GM12878 (cell line): ENCODE measurements at regions not wholly inside any gene's neighbourhood (a gene's known extent, or its start where the extent isn't known, plus 50 kb on each side); places are given as distances from the start of the nearest gene placed in this dataset.

Experiments used
- ATAC-seq: fragments of 200-7000 bp; cut with Tn5 transposase; 3 replicates; pipeline ENCODE4 v1.9.1; 2020; ENCODE audit warnings: mild to moderate bottlenecking, moderate library complexity
- BruUV-seq: library from RNA; stranded (reverse); fragments of 400-500 nt; replicated peaks from 2 replicates; lab custom pipeline; 2021; lab: Mats Ljungman, UMichigan
- CTCF ChIA-PET: fragments of 300-600 bp; sonication (Branson Sonifier 250); formaldehyde crosslinking; extraction: SDS; loops from one replicate; lab custom pipeline; 2021; ENCODE audit warnings: inconsistent platforms; lab: Yijun Ruan, JAX
- POLR2A ChIA-PET: fragments of 350-600 bp; formaldehyde crosslinking; extraction: SDS; loops from one replicate; lab custom pipeline; 2021; ENCODE audit warnings: inconsistent platforms; lab: Charles Lee
- RAD21 ChIA-PET: fragments of 300-600 bp; sonication (Branson Sonifier 250); formaldehyde crosslinking; loops from one replicate; lab custom pipeline; 2023; ENCODE audit warnings: antibody characterized with exemption; ENCODE audit not compliant: unreplicated experiment; lab: Charles Lee
- SMC1A ChIA-PET: fragments of 300-600 bp; sonication (Branson Sonifier 250); formaldehyde crosslinking; loops from one replicate; lab custom pipeline; 2023; ENCODE audit not compliant: unreplicated experiment, uncharacterized antibody; lab: Charles Lee
- DNase-seq: peaks from one replicate; pipeline ENCODE4 v3.0.0-alpha.2; 2011; ENCODE audit warnings: low read depth, low spot score
- FAIRE-seq: peaks from 3 replicates; lab custom pipeline; 2011; peaks lifted over from hg19 to GRCh38; lab: Jason Lieb, UNC
- H2AFZ ChIP-seq: 2 replicates; pipeline ENCODE4 v1.6.0; 2011; ENCODE audit warnings: low read depth, low read length, control low read depth; ENCODE audit not compliant: control insufficient read depth
- H3K27ac ChIP-seq: 2 replicates; pipeline ENCODE4 v1.5.1; 2011; ENCODE audit warnings: control low read depth; ENCODE audit not compliant: control insufficient read depth, insufficient read depth
- H3K27me3 ChIP-seq, 2 experiments: replicated peaks in 1 of 2; 2 replicates each; pipeline versions ENCODE4 v1.6.0 to v1.6.1; 2011; ENCODE audit warnings: low read length in 1 of 2; ENCODE audit not compliant: control insufficient read depth in 2 of 2, insufficient read depth in 2 of 2
- H3K36me3 ChIP-seq, 2 experiments: 2 replicates each; pipeline ENCODE4 v1.5.1; 2011; ENCODE audit warnings: low read length in 1 of 2; ENCODE audit not compliant: control insufficient read depth in 2 of 2, insufficient read depth in 2 of 2
- H3K4me1 ChIP-seq: 2 replicates; pipeline ENCODE4 v1.6.1; 2011; ENCODE audit warnings: mild to moderate bottlenecking, low read length, moderate library complexity, mixed read lengths; ENCODE audit not compliant: control insufficient read depth, insufficient read depth
- H3K4me2 ChIP-seq: 2 replicates; pipeline ENCODE4 v1.6.0; 2011; ENCODE audit warnings: control low read depth; ENCODE audit not compliant: control insufficient read depth, insufficient read depth
- H3K4me3 ChIP-seq: fragments of 200-600 bp; sonication (generic); 2 replicates; pipeline ENCODE4 v1.5.1; 2016
- H3K79me2 ChIP-seq: 2 replicates; pipeline ENCODE4 v1.6.0; 2011; ENCODE audit warnings: low read length; ENCODE audit not compliant: control insufficient read depth, insufficient read depth
- H3K9ac ChIP-seq: 2 replicates; pipeline ENCODE4 v1.8.0; 2011; ENCODE audit warnings: low read length, control low read depth, mixed read lengths; ENCODE audit not compliant: control insufficient read depth, insufficient read depth
- H3K9me3 ChIP-seq: replicated peaks from 3 replicates; pipeline ENCODE4 v1.5.1; 2011; ENCODE audit warnings: mild to moderate bottlenecking, low read length; ENCODE audit not compliant: control insufficient read depth, insufficient read depth
- H4K20me1 ChIP-seq: 2 replicates; pipeline ENCODE4 v1.6.0; 2011; ENCODE audit not compliant: control insufficient read depth, insufficient read depth
- CBX3 ChIP-seq: fragments of 200-600 bp; sonication (generic); IDR thresholded peaks from 2 replicates; pipeline ENCODE4 v1.6.1; 2016; ENCODE audit warnings: low read depth, borderline replicate concordance
- CBX5 ChIP-seq: sonication (generic); IDR thresholded peaks from 2 replicates; pipeline ENCODE4 v1.6.1; 2016; ENCODE audit warnings: low read depth, moderate library complexity, mild to moderate bottlenecking, inconsistent platforms
- CTCF ChIP-seq, 3 experiments: IDR thresholded peaks in 2 of 3; conservative IDR thresholded peaks in 1 of 3; 2 replicates each; pipeline ENCODE4 v1.5.1; 2011; ENCODE audit warnings: low read depth in 3 of 3, low read length in 3 of 3, mild to moderate bottlenecking in 3 of 3, control low read depth in 2 of 3, moderate library complexity in 2 of 3, inconsistent platforms in 1 of 3, mixed read lengths in 1 of 3; ENCODE audit not compliant: control insufficient read depth in 2 of 3, insufficient read depth in 1 of 3; ENCODE audit errors: extremely low read depth in 1 of 3
- EED ChIP-seq: sonication (generic); IDR thresholded peaks from 2 replicates; pipeline ENCODE4 v1.6.1; 2016; ENCODE audit warnings: antibody characterized with exemption, low read depth
- KLF5 ChIP-seq: fragments of 450-650 bp; IDR thresholded peaks from 2 replicates; pipeline ENCODE4 v1.6.1; 2014; ENCODE audit warnings: mild to moderate bottlenecking; ENCODE audit not compliant: partially characterized antibody
- MEF2A ChIP-seq: IDR thresholded peaks from 2 replicates; pipeline ENCODE4 v1.6.1; 2011; ENCODE audit warnings: low read depth, mild to moderate bottlenecking, low read length, moderate library complexity; ENCODE audit not compliant: insufficient read depth
- NKRF ChIP-seq: fragments of 450-650 bp; conservative IDR thresholded peaks from 2 replicates; pipeline ENCODE4 v1.6.1; 2017; ENCODE audit warnings: mild to moderate bottlenecking, moderate library complexity
- NR2C1 ChIP-seq: fragments of 450-650 bp; IDR thresholded peaks from 2 replicates; pipeline ENCODE4 v1.6.1; 2017; ENCODE audit warnings: antibody characterized with exemption, mild to moderate bottlenecking, moderate library complexity
- NRF1 ChIP-seq: conservative IDR thresholded peaks from 2 replicates; pipeline ENCODE4 v1.6.1; 2011; ENCODE audit warnings: mild to moderate bottlenecking, low read depth, low read length, improper control_type of control experiment
- PBX3 ChIP-seq: IDR thresholded peaks from 2 replicates; pipeline ENCODE4 v1.6.1; 2011; ENCODE audit warnings: mild to moderate bottlenecking, low read depth, low read length, moderate library complexity; ENCODE audit not compliant: insufficient replicate concordance
- POU2F2 ChIP-seq: IDR thresholded peaks from 3 replicates; pipeline ENCODE4 v1.6.1; 2011; ENCODE audit warnings: low read depth, mild to moderate bottlenecking, low read length, borderline replicate concordance
- RB1 ChIP-seq: fragments of 450-650 bp; formaldehyde crosslinking; IDR thresholded peaks from 2 replicates; pipeline ENCODE4 v1.6.1; 2017; ENCODE audit warnings: mild to moderate bottlenecking, borderline replicate concordance
- SIX5 ChIP-seq: IDR thresholded peaks from 2 replicates; pipeline ENCODE4 v1.6.1; 2011; ENCODE audit warnings: mild to moderate bottlenecking, low read depth, low read length, moderate library complexity; ENCODE audit not compliant: severe bottlenecking
- whole genome bisulfite sequencing: methylation state at CpG from one replicate; pipeline ENCODE4 v1.1.6; 2016; ENCODE audit warnings: low lambda C conversion rate; ENCODE audit not compliant: insufficient replicate concordance, insufficient coverage; ENCODE audit errors: missing lambda C conversion rate; 5-methylcytosine and 5-hydroxymethylcytosine counted together
- in situ Hi-C: fragments of 300-500 bp; cut with MboI; formaldehyde crosslinking; loops from 9 replicates; pipeline ENCODE4 v1.14.3; 2018; ENCODE audit warnings: mixed read lengths
- intact Hi-C: fragments of 100-400 bp; cut with micrococcal nuclease; formaldehyde crosslinking; loops from one replicate; pipeline ENCODE4 v1.14.2; 2022; ENCODE audit not compliant: unreplicated experiment

GRCh38 chr6:145254649-145255401 is 480.5 kb downstream of the EPM2A start:
- ChIA-PET SMC1A (interaction anchor here (0.8 kb wide), 1 partner anchor 10 kb away, joined by 3 read pairs; no protein-coding TSS in a partner anchor), POLR2A (no interaction called here), CTCF (interaction anchor here (1.1 kb wide), 1 partner anchor 378 kb away, joined by 3 read pairs; no protein-coding TSS in a partner anchor), RAD21 (no interaction called here)
- H3K27me3 ChIP-seq = no peaks in the 10 kb centered on the region
- no peak overlapping the region for H3K4me3 ChIP-seq
- no peak overlapping the region for H2AFZ ChIP-seq
- ATAC-seq = no peak
- no peak overlapping the region for H3K9ac ChIP-seq
- H3K9me3 ChIP-seq = no peaks in the 10 kb centered on the region
- no TSS peak for BruUV-seq
- intact Hi-C loops = no loop called here
- H3K79me2 ChIP-seq = no peaks in the 10 kb centered on the region
- TF ChIP-seq SIX5 (no peak), POU2F2 (no peak), EED (no peak), NKRF (no peak), CTCF (IDR thresholded peaks at IDR 0.05 in 2 of 3, conservative IDR thresholded peaks at IDR 0.05 in 1 of 3; ENCODE audit: control insufficient read depth in 2 of 3, extremely low read depth in 1 of 3, insufficient read depth in 1 of 3, low read depth in 3 of 3, low read length in 3 of 3) (no peak), CBX3 (no peak), NRF1 (no peak), NR2C1 (no peak), RB1 (no peak), MEF2A (no peak), KLF5 (no peak), PBX3 (no peak), CBX5 (no peak)
- in situ Hi-C loops = no loop called here
- DNase-seq = no peak
- no peak for FAIRE-seq
- no peaks in the 10 kb centered on the region for H3K36me3 ChIP-seq
- no peaks in the 10 kb centered on the region for H4K20me1 ChIP-seq
- H3K4me1 ChIP-seq = no peaks in the 10 kb centered on the region
- no peak overlapping the region for H3K4me2 ChIP-seq
- WGBS = 38% methylated on average over 5 of the region's 5 CpGs
- H3K27ac ChIP-seq = no peak overlapping the region
